NCI-H2029 treated with DMSO at 0.1 percent for 48 hours (cell line): ENCODE measurements at regions not wholly inside any gene's neighbourhood (a gene's known extent, or its start where the extent isn't known, plus 50 kb on each side); places are given as distances from the start of the nearest gene placed in this dataset.
A peak's percentile ranks its signal among the peaks of the same experiment; 100 is the strongest.

Source experiments
- DNase-seq: peaks from one replicate; lab custom pipeline; 2025; lab: John Stamatoyannopoulos, UW

DNA sequence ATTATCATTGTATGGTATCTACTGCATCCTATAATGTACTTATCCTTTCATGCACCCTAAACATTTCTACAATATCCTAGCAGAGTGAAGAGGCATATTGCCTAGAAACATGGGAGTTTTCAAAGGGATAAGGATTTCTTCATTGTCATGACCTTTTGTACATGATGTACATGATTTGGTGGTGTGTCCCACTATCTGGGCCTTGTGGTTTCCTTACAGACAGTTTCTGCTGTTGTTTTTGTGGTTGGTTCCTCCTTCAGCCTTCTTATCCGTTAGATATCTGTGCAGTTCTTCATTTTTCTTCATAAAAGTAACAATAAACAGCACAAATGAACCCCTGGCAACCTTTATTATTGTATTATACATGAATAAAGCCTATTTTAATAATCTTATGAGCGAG lies 70.4 kb upstream of the BACH1 start:
- DNase-seq = no peak

DNA sequence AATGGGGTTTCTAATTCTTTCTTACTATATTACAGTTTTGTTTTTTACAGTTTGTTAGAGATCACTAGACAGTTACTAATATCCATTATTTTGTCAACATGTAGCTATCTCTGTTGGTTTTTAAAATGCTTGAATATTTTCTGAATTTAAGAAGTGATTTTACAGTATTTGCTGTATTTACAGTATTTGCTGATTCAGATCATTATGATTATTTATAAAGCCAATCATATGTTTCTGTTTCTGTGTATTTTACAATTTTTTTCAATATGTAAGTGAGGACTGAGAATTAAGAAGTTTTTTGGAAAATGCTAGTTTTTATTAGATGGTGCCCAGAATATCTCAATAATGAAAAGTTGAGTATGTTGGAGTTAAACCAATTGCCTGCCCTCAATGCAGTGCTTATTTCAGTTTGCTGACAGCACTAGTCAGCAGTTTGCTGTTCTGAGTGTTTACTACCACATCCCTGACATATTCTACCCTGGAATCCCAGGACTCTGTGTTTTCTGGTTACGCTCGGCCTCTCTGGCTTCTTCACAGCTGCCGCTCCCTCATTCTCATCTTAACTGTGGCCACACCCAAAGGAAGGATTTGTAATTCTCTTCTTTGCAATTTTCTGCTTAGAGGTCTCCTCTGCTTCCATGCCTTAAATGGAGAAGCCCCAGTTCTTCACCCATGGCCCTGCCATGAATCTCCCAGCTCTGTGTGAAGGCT lies 68.0 kb upstream of the BACH1 start:
- no peak for DNase-seq

DNA sequence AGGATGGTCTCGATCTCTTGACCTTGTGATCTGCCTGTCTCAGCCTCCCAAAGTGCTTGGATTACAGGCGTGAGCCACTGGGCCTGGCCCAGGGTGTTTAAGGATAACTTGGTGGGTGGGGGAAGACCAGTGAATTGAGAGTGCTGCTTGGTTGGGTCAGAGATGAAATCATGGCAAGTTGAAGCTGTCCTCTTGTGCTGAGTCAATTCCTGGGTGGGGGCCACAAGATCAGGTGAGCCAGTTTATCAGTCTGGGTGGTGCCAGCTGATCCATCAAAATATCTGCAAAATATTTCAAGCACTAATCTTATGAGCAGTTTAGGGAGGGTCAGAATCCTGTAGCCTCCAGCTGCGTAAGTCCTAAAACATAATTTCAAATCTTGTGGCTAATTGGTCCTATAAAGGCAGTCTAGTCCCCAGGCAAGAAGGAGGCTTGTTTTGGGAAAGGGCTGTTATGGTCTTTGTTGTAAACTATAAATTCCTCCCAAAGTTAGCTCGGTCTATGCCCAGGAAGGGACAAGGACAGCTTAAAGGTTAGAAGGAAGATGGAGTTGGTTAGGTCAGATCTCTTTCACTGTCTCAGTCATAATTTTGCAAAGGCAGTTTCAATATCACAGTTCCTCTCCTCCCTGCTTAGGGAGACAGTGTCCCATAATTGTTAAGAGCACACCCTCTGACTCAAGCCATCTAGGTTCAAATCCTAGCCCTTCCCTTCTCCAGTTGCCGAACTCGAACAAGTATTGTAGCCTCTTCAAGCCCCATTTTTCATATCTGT lies 66.8 kb upstream of the BACH1 start:
- DNase-seq = no peak

DNA sequence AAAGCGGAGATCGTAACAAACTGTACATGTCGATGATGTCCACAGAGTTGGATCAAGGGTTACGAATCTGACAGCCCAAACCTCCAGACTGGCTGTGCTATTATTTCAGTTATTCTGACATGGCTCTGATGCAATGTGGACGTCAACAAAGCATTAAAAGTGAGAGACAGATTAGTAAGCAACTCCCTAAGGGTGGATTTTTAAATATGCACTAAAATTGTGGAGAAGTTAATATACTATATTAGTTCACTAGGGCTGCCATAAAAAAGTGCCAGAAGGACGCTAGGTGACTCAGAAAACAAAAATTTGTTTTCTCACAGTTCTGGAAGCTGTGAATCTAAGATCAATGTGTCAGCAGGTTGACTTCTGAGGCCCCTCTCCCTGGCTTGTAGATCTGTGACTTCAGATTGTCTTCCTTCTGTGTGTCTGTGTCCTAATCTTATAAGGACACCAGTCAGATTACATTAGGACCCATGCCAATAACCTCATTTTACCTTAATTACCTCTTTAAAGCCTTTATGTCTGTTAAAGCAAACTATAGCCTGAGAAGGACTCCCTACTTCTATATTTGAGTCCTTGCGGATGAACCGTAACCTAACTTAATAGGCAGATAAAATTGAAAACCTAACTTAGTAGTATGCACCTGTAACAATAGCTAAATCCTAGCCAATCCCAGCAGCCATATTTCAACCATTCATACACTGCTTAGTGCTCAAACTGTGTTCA lies 66.0 kb upstream of the BACH1 start:
- DNase-seq = no peak

DNA sequence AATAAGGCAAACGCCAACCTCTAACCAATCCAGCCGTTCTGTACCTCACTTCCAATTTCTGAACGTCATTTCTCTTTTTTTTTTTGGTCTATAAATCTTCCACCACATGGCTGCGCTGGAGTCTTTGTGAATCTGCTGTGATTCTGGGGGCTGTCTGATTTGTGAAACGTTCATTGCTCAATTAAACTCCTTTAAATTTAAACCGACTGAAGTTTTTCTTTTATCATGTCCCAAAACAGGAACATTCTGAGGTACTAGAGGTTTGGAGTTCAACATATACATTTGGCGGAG lies 65.5 kb upstream of the BACH1 start:
- no peak for DNase-seq

DNA sequence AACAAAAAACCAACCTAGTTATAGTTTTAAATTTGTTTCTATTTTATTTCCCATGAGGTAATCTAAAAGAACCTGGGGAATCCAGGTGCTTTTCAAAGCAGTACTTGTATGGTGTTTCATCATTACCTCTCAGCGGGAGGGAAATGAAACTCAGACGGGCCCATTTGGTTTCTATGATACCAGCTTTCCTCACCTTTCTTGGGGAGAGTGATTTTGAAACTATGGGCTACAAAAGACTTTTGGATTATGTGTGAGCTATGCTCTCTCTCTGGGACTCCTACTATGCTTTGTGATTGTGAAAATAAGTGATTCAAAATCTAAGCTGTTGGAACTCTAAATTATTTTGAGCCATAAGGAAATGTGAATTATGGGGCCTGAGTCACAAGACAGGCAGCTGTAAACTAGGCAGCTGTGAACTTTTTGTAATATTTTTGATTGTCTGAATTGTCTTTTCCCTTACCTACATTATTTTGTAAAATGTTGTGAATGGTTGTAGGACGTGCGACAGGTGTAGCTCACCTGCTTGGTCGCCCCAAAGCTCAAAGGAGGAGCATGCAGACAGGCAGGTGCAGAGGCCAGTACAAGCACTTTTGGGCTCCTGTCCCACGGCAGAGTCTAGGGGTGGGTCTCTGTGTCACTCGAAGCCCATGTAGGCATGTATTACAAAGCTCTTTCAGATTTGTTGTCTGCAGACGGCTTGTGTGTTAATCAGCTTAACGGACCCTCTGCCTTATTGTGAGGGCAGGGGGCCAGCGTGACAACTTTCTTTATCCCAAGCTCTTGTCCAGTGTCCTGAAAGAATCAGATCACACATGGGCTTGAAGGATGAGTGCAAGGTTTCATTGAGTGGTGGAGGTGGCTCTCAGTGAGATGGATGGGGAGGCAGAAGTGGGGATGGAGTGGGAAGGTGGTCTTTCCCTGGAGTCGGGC lies 64.8 kb upstream of the BACH1 start:
- no peak for DNase-seq

DNA sequence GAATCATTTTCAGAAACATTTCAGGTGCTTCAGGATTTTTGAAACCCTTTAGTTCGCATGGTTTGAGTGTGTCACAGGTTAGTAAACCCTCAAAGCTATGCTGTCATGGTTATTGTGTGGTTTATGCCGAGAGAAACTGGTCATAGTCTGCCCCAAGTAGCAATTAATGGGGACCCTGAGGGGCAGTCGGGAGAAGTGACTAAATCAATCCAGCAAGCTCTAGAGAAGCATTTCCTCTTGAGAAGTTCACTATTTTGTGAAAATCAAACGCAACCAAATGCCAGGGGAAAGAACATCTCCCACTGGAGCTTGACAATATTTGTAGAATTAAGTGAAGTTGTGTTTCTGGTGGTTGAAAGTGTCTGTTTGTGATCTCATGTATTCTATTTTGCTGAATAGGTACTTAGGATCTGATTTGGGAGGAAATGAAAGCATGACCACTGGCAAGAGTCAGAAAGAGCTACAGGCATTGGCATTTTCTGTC lies 63.0 kb upstream of the BACH1 start:
- DNase-seq = no peak

DNA sequence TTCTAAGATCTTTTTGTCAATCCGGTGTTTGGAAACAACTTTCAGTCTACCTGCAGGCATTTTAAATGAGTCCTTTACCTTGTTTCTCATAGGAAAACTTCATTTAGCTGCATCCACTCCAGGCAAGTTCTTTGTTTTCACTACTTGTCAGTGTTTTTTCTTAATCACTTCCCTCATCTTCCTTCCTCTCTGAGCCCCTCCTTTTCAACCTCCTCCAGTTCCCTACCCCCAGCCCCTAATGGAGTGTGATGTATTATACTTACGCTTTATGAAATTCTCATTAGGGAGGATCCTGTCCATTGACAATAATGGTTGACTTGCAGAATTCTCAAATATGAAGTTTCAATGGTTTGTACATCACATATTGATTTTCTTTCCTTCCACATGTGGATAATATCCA lies 62.5 kb upstream of the BACH1 start:
- DNase-seq = no peak

DNA sequence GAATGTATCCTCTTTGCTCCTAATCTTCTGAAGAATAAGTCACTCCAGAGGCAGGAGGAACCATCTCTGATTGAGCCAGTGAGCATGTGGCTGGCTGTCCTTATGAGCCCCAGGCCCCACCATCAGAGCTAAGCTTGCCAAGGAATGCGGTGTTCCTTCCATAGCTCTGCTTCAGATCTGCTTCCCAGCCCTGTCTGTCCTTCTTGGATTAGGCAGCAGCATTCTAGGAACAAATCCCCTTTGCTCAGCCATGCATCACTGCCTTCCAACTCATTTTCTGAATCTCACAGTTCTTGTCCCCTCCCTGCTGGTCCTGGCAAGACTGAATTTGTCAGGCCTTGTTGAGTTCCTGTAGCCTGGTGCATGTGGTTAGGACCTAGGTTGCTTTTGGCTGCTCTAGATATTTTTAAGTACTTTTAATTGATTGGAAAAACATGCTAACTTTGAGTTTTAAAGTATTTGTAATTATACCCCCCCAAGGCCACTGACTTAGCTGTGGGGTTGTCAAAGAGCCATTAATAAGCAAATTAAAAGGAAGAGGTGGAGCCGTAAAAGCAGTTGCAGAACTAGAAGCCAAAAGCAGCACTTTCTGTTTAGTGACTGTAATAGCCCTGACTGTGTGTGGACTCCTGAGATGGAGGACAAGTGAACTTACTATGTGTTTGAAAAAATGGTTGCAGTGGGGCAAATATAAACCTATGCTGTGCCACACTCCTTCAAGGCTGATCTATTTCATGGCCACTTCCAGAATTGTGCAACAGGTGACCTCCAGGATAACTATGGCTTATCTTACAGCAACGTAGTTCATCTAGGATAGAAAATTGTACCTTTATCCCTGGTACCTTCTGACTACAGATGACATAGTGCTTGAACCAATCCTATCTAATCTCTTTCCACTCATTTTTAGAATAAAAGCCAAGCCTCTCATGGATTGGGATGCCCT lies 61.3 kb upstream of the BACH1 start:
- no peak for DNase-seq

DNA sequence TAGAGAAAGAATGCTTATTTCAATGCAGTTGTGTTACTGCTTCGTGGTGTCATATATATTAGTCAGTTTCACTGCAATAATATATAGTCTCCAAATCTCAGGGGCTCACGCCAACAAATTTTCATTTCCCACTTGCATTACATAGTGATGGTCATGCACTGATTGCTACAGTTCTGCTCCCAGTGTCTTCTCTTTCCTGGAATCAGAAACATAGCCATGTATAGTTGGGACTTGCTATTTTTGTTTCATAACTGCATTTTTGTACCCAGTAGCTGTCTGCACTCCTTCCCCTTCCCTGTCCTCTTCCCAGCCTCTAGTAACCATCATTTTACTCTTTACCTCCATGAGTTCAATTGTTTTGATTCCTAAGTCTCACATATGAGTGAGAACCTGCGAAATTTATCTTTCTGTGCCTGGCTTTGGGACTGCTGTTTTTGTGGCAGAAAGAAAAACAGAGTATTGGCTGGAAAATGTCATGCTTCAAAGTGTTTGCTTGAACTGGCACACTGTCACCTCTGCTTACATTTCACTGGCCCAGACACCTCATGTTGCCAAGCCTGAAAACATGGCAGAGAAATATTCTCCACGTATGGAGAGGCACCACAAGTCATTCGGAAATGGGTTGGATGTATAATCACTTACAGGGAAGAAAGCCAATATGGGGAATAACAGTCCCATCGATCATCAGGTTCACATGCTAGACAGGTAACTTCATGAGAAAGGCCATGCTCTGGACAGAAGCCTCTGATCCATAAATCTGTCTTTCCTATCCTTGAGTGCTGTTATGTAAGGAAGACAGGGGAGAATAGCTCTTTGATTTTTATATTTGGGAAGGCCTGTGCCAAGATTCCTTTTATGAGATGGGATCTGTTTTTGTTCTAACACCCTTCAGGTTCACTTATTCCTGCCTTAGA lies 60.4 kb upstream of the BACH1 start:
- DNase-seq = no peak

DNA sequence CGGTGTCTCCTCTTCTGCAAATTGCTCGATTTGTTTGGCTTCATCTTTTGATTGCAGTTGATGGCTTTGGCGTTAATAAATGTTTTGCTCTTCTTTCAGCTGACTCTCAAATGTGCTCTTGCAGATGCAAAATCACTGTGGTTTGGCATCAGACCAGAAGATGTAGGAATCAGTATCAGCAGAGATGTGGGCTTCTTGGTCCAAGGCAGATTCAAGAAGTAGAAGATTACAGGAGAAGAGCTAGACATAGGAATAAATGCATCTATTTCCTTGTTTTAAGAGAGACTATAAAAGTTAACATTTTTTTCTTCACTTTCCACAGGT lies 59.8 kb upstream of the BACH1 start:
- DNase-seq = no peak

DNA sequence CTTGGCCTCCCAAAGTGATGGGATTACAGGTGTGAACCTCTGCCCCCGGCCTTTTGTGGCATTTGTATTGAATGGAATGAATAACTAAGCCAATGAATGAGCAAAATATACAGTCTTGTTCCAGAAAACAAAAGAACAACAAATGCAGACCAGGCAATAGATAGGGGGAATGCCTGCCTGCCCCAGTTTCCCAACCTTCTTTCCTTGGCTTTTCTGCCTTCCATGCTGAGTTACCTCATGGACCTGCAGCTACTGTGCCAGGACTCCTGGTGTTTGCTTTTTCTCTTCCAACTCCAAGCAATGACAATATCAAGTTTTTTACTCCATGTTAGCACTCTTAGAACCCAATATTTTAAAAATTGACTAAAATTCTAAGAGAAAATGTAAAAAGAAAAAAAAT lies 58.6 kb upstream of the BACH1 start:
- DNase-seq = no peak

DNA sequence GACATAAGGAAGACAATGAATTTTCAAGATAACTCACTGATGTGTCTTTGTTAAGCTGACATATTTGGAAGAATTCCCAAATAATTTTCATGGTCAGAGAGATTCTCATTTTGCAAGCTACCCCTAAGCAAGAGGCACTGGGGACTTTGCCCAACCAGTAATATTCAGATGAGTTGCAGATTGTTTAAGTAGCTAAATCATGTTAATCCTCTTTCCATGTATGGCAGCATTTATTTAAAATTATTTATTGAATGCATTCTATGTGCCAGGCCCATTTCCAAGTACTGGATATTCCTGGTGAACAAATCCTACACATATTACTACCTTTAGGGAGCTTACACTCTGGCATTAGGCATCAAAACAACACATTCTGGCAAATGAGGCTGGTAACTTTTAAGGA lies 56.5 kb upstream of the BACH1 start:
- DNase-seq = no peak

DNA sequence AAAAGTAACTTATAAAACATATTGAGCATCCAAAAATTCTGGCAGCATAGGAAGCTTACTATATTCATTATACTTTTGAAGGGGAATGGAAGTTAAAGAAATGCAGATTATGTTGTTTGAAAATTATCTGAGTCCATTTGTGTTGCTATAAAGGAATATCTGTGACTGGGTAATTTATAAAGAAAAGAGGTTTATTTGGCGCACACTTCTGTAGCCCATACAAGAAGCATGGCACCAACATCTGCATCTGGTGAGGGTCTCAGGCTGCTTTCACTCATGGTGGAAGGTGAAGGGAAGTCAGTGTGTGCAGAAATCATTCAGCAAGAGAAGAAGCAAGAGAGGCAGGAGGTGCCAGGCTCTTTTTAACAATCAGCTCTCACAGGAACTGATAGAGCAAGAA lies 55.5 kb upstream of the BACH1 start:
- DNase-seq = no peak

DNA sequence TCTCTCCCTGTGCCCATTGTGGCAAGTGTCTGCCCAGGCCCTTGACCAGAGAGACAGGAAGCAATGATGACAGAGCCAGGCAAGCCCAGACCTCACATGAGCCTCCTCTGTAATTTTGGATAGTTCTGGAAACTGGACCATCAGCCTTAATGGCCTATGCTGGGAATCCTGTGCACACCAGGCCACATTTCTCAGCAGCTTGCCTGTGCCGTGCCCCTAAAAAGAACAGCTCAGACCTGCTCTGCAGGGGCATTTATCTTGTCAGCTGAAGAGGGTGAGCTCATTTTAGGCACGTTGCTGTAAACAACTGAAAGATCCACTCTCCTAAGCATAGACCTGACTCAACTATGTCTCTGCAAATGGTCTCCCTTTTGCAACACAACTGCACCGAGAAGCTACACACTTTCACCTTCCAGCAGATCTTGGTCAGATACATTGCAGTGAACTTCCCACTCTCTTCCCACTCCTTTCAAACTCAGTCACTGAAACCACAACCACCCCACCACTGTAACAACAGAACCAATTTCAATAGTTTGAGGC lies 53.5 kb upstream of the BACH1 start:
- DNase-seq = peak; percentile 5

DNA sequence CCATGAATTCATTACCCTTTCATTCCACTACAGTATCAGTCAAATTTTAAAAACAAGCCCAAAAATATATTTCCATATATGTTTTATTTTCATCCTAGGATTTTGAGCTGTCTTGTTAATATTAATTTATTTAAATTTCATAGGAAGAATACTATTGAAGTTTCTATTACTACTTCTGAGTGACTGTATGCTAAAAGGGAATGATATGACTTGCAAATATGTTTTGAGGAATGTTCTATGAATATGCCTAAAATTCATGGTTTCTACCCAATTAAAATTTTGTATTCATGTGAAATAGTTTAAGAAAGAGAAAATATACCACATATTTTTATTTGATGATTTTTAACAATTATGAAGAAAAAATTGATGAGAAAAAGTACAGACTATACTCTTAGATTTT lies 52.9 kb upstream of the BACH1 start:
- no peak for DNase-seq

DNA sequence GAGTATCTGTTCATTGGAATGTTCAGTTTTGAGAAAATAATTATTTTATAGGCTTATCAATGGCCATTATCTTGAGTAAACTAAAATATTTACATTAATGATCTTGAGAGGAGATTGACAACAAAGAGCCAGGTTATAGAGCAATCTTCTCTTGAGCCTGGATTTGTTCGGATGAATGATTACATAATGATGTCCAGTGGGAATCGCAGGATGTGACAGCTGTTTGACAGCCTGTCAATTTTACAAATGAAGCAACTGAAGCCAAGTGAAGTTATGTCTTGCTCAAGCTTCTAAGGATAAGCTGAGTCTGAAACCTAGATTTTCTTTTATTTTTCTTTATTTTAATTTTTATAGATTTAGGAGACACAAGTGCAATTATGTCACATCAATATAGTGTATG lies 52.1 kb upstream of the BACH1 start:
- no peak for DNase-seq

DNA sequence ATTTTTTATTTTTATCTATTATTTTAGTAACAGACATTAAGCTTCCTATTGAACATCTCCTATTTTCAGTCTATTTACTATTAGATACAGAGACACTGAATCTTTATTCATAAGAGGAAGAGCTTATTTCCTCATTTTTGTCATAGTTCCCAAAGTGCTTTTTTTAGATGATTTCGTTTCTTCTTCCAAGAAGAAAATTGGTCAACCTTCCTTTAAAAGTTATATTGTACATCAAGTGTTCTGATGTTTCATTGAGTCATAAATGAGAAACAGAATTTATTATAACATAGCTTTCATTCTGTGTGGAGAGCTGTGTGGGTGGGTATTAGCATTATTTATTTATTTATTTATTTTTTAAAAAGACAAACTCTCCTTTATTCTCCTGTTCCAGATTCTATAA lies 50.6 kb upstream of the BACH1 start:
- no peak for DNase-seq
